CD4-positive, CD25-positive, alpha-beta regulatory T cell (primary cell): ENCODE measurements at regions not wholly inside any gene's neighbourhood (a gene's known extent, or its start where the extent isn't known, plus 50 kb on each side); places are given as distances from the start of the nearest gene placed in this dataset.

Experiments used
- ATAC-seq, 2 donors: fragments of 150-1000 bp; cut with Tn5 transposase; one replicate each; pipeline ENCODE4 v1.10.0; 2021; ENCODE audit warnings: low read depth in 2 of 2, moderate number of reproducible peaks in 2 of 2, moderate library complexity in 1 of 2
- DNase-seq, 3 donors: peaks; one replicate each; pipeline versions ENCODE4 v3.0.0 to v3.0.0-alpha.2; 2012 to 2022; ENCODE audit warnings: mixed read lengths in 1 of 3
- H3K27ac ChIP-seq: one replicate; pipeline ENCODE4 v1.7.0; 2013; ENCODE audit warnings: mild to moderate bottlenecking, low read length; ENCODE audit not compliant: insufficient read depth, poor library complexity, severe bottlenecking
- H3K27me3 ChIP-seq: one replicate; pipeline ENCODE4 v1.7.0; 2013; ENCODE audit warnings: low read length; ENCODE audit not compliant: control insufficient read depth, insufficient read depth
- H3K36me3 ChIP-seq: one replicate; pipeline ENCODE4 v1.7.0; 2013; ENCODE audit warnings: mild to moderate bottlenecking, low read length, moderate library complexity; ENCODE audit not compliant: control insufficient read depth, insufficient read depth
- H3K4me1 ChIP-seq: 2 replicates; pipeline ENCODE4 v1.7.0; 2013; ENCODE audit warnings: mild to moderate bottlenecking, low read length; ENCODE audit not compliant: insufficient read depth, control insufficient read depth, poor library complexity, severe bottlenecking
- H3K4me3 ChIP-seq: one replicate; pipeline ENCODE4 v1.7.0; 2013; ENCODE audit warnings: low read depth, mild to moderate bottlenecking, low read length, moderate library complexity
- H3K9me3 ChIP-seq, 2 experiments: 1 replicate in 1 of 2; 2 replicates in 1 of 2; pipeline ENCODE4 v1.7.0; 2013; ENCODE audit warnings: low read length in 2 of 2, mild to moderate bottlenecking in 1 of 2, moderate library complexity in 1 of 2; ENCODE audit not compliant: control insufficient read depth in 2 of 2
- H3K27ac Mint-ChIP-seq, 3 donors: one replicate each; pipeline ENCODE4 v1.8.0; 2020 to 2022; ENCODE audit warnings: mild to moderate bottlenecking in 3 of 3, mixed read lengths in 3 of 3, moderate library complexity in 2 of 3
- H3K27me3 Mint-ChIP-seq: one replicate; pipeline ENCODE4 v1.8.0; 2022; ENCODE audit warnings: mild to moderate bottlenecking, mixed read lengths
- H3K36me3 Mint-ChIP-seq: one replicate; pipeline ENCODE4 v1.8.0; 2020; ENCODE audit warnings: mixed read lengths
- H3K4me1 Mint-ChIP-seq, 4 donors: one replicate each; pipeline ENCODE4 v1.8.0; 2020 to 2022; ENCODE audit warnings: mixed read lengths in 4 of 4, mild to moderate bottlenecking in 1 of 4
- H3K4me3 Mint-ChIP-seq, 4 donors: one replicate each; pipeline ENCODE4 v1.8.0; 2020 to 2022; ENCODE audit warnings: mild to moderate bottlenecking in 4 of 4, mixed read lengths in 4 of 4, moderate library complexity in 3 of 4
- H3K9me3 Mint-ChIP-seq, 7 donors: one replicate each; pipeline ENCODE4 v1.8.0; 2020 to 2022; ENCODE audit warnings: mixed read lengths in 7 of 7, mild to moderate bottlenecking in 3 of 7, moderate library complexity in 2 of 7

GRCh38 chrX:23276475-23276874 is 58.2 kb upstream of the PTCHD1 start:
- no peaks in the 10 kb centered on the region for H3K36me3 Mint-ChIP-seq

More at GRCh38 chrX:23276475-23276874, 58.2 kb upstream of the PTCHD1 start:
- ATAC-seq (no peak), DNase-seq (no peak)
- Histone ChIP-seq H3K4me1 (no peaks in the 10 kb centered on the region), H3K9me3 (no peaks in the 10 kb centered on the region), H3K36me3 (no peaks in the 10 kb centered on the region), H3K27ac (no peak overlapping the region), H3K27me3 (no peaks in the 10 kb centered on the region), H3K4me3 (no peak overlapping the region)
- peaks cover 0 to 3% (median 0%) of the 10 kb centered on the region in 7 donors for H3K9me3 Mint-ChIP-seq
- no peaks in the 10 kb centered on the region for H3K4me1 Mint-ChIP-seq
- no peak overlapping the region for H3K27ac Mint-ChIP-seq
- no peak overlapping the region for H3K4me3 Mint-ChIP-seq
- no peaks in the 10 kb centered on the region for H3K27me3 Mint-ChIP-seq
